Mucosa of descending colon (tissue), 3 donors: ENCODE measurements at regions not wholly inside any gene's neighbourhood (a gene's known extent, or its start where the extent isn't known, plus 50 kb on each side); places are given as distances from the start of the nearest gene placed in this dataset.
"Not testable (repeated sequence)": the region's sequence is repeated elsewhere in the genome, so short reads cannot be mapped to it uniquely, and the experiment has no call there.

Experiments used
- ATAC-seq: fragments of 200-7000 bp; cut with Tn5 transposase; one replicate; pipeline ENCODE4 v1.9.1; 2020; ENCODE audit warnings: mild to moderate bottlenecking, moderate library complexity
- DNase-seq, 3 donors: peaks; one replicate each; pipeline ENCODE4 v3.0.0-alpha.2; 2020
- H3K36me3 ChIP-seq: fragments of 200-600 bp; one replicate; pipeline ENCODE4 v1.8.0; 2021; ENCODE audit warnings: low read depth, mild to moderate bottlenecking
- H3K4me1 ChIP-seq: fragments of 200-600 bp; one replicate; pipeline ENCODE4 v1.8.0; 2021; ENCODE audit warnings: low read depth, mild to moderate bottlenecking
- H3K4me3 ChIP-seq: fragments of 200-600 bp; one replicate; pipeline ENCODE4 v1.8.0; 2021; ENCODE audit warnings: mild to moderate bottlenecking
- H3K9me3 ChIP-seq: fragments of 200-600 bp; one replicate; pipeline ENCODE4 v1.8.0; 2021; ENCODE audit warnings: mild to moderate bottlenecking
- CTCF ChIP-seq: fragments of 200-600 bp; IDR thresholded peaks from one replicate; pipeline ENCODE4 v1.8.0; 2022; ENCODE audit warnings: antibody characterized with exemption, mild to moderate bottlenecking
- intact Hi-C, 2 donors: fragments of 100-400 bp; cut with DNase I in 1 of 2; cut with micrococcal nuclease in 1 of 2; formaldehyde crosslinking; loops; one replicate each; pipeline versions ENCODE4 v1.11.0 to v1.11.1; 2022; cut with DNase I, micrococcal nuclease
- donor health status: DM: no; HTN: no; CAD: no; lungs with moderate emphysema.
- donor health status: DM: no; HTN: no; CAD: no.
- donor health status: DM: no; HTN: yes; CAD: no.

- no peak overlapping the region for H3K4me3 ChIP-seq
- DNase-seq (no peak), ATAC-seq (no peak)
- no peaks in the 10 kb centered on the region for H3K9me3 ChIP-seq
- H3K36me3 ChIP-seq = no peaks in the 10 kb centered on the region
- intact Hi-C loops = no loop called here
- H3K4me1 ChIP-seq = no peaks in the 10 kb centered on the region
- TF ChIP-seq CTCF = no peak
Observed at GRCh38 chr13:95420501-95420900, 119.2 kb upstream of the ABCC4 start.

GRCh38 chr13:95426631-95427030, 125.4 kb upstream of the ABCC4 start:
- DNase-seq (no peak), ATAC-seq (no peak)
- H3K4me3 ChIP-seq = no peak overlapping the region
- no peaks in the 10 kb centered on the region for H3K4me1 ChIP-seq
- intact Hi-C loops = no loop called here
- TF ChIP-seq CTCF = no peak
- H3K9me3 ChIP-seq = no peaks in the 10 kb centered on the region
- no peaks in the 10 kb centered on the region for H3K36me3 ChIP-seq

- H3K36me3 ChIP-seq, H3K4me1 ChIP-seq, ATAC-seq, H3K4me3 ChIP-seq, H3K9me3 ChIP-seq, DNase-seq, intact Hi-C loops: not testable (repeated sequence)
Observed at GRCh38 chr13:95430525-95430924, 122.0 kb upstream of the CLDN10 start.

GRCh38 chr13:95432141-95432540, 120.4 kb upstream of the CLDN10 start:
- no peak for TF ChIP-seq CTCF
- no peaks in the 10 kb centered on the region for H3K4me1 ChIP-seq
- ATAC-seq = no peak
- no peak for DNase-seq
- H3K4me3 ChIP-seq = no peak overlapping the region
- H3K9me3 ChIP-seq = no peaks in the 10 kb centered on the region
- H3K36me3 ChIP-seq = no peaks in the 10 kb centered on the region
- intact Hi-C loops = no loop called here

GRCh38 chr13:95433537-95433936, 119.0 kb upstream of the CLDN10 start:
- intact Hi-C loops = no loop called here
- DNase-seq (no peak), ATAC-seq (no peak)
- Histone ChIP-seq H3K9me3 (no peaks in the 10 kb centered on the region), H3K4me3 (no peak overlapping the region), H3K36me3 (no peaks in the 10 kb centered on the region), H3K4me1 (no peaks in the 10 kb centered on the region)
- no peak for TF ChIP-seq CTCF

DNA sequence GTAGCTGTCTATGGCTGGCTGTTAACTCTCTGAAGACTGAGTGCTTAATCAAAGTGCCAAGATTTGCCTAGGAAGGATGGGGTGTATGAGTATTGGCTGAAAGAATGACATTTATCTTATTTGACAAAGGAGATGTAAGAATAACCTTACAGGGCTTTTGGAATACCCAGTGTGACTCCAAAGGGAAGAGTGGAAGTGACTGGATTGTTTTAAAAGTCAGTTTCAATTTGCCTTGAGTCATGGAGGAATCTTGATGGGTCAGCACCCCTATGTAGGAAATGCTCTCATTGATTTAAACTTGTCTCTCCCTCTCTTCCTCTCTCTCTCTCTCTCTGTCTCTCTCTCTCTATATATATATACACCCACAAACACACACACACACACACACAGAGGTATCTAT, 118.4 kb upstream of the CLDN10 start:
- Histone ChIP-seq H3K36me3 (no peaks in the 10 kb centered on the region), H3K4me1 (no peaks in the 10 kb centered on the region), H3K9me3 (no peaks in the 10 kb centered on the region), H3K4me3 (no peak overlapping the region)
- DNase-seq (no peak), ATAC-seq (no peak)
- TF ChIP-seq CTCF = no peak
- intact Hi-C loops = no loop called here
